K562 (cell line): ENCODE measurements at regions not wholly inside any gene's neighbourhood (a gene's known extent, or its start where the extent isn't known, plus 50 kb on each side); places are given as distances from the start of the nearest gene placed in this dataset.

Source experiments
- ARID2 ChIP-seq: fragments of 450-650 bp; IDR thresholded peaks from 2 replicates; pipeline ENCODE4 v1.6.1; 2017; ENCODE audit warnings: antibody characterized with exemption, mild to moderate bottlenecking
- ASH1L ChIP-seq: fragments of 450-650 bp; IDR thresholded peaks from 2 replicates; pipeline ENCODE4 v1.6.1; 2018; ENCODE audit warnings: borderline replicate concordance, mild to moderate bottlenecking, low read depth; ENCODE audit not compliant: partially characterized antibody
- BCL6 ChIP-seq: fragments of 250-450 bp; sonication (Bioruptor Pico); IDR thresholded peaks from 2 replicates; pipeline ENCODE4 v1.4.0; 2020
- CTBP1 ChIP-seq: fragments of 450-650 bp; IDR thresholded peaks from 2 replicates; pipeline ENCODE4 v1.6.1; 2016; ENCODE audit warnings: borderline replicate concordance
- CXXC5 ChIP-seq: fragments of 250-450 bp; sonication (Bioruptor Pico); IDR thresholded peaks from 2 replicates; pipeline ENCODE4 v1.8.0; 2022; ENCODE audit warnings: inconsistent platforms, mild to moderate bottlenecking, moderate library complexity
- EWSR1 ChIP-seq: fragments of 450-650 bp; IDR thresholded peaks from 2 replicates; pipeline ENCODE4 v1.6.1; 2018; ENCODE audit warnings: borderline replicate concordance, mild to moderate bottlenecking, low read depth, moderate library complexity; ENCODE audit not compliant: partially characterized antibody
- HNRNPLL ChIP-seq: fragments of 200-400 bp; formaldehyde crosslinking; IDR thresholded peaks from 2 replicates; pipeline ENCODE4 v1.6.1; 2017; ENCODE audit warnings: low read length, low read depth, mild to moderate bottlenecking; ENCODE audit not compliant: poor library complexity, severe bottlenecking
- JUND ChIP-seq, 2 experiments: IDR thresholded peaks; 2 replicates in 1 of 2; 3 replicates in 1 of 2; pipeline ENCODE4 v1.6.1; 2011; ENCODE audit warnings: borderline replicate concordance in 2 of 2, low read depth in 2 of 2, low read length in 2 of 2, improper control_type of control experiment in 1 of 2, missing biosample characterization in 1 of 2, missing genetic modification characterization in 1 of 2, missing genetic modification reagents in 1 of 2
- MEIS2 ChIP-seq: fragments of 450-650 bp; IDR thresholded peaks from 2 replicates; pipeline ENCODE4 v1.6.1; 2014; ENCODE audit warnings: mild to moderate bottlenecking; ENCODE audit not compliant: partially characterized antibody
- OTX1 ChIP-seq: fragments of 450-650 bp; formaldehyde crosslinking; IDR thresholded peaks from 2 replicates; pipeline ENCODE4 v1.4.0; 2022; ENCODE audit warnings: mild to moderate bottlenecking
- RCOR1 ChIP-seq, 2 experiments: IDR thresholded peaks; 2 replicates each; pipeline ENCODE4 v1.6.1; 2012; ENCODE audit warnings: low read depth in 2 of 2, low read length in 2 of 2, borderline replicate concordance in 1 of 2, improper control_type of control experiment in 1 of 2
- SOX6 ChIP-seq: fragments of 450-650 bp; IDR thresholded peaks from 2 replicates; pipeline ENCODE4 v1.6.1; 2014; ENCODE audit warnings: mild to moderate bottlenecking
- STAT5B ChIP-seq: fragments of 250-450 bp; sonication (Bioruptor Pico); IDR thresholded peaks from 2 replicates; pipeline ENCODE4 v1.8.0; 2021; ENCODE audit warnings: mild to moderate bottlenecking, inconsistent platforms
- ZBTB5 ChIP-seq: fragments of 450-650 bp; IDR thresholded peaks from 2 replicates; pipeline ENCODE4 v1.6.1; 2017; ENCODE audit warnings: antibody characterized with exemption
- ZBTB8A ChIP-seq: fragments of 450-650 bp; IDR thresholded peaks from 2 replicates; pipeline ENCODE4 v1.6.1; 2018; ENCODE audit warnings: mild to moderate bottlenecking, moderate library complexity; ENCODE audit not compliant: partially characterized antibody
- ZKSCAN1 ChIP-seq: fragments of 150-350 bp; IDR thresholded peaks from 2 replicates; pipeline ENCODE4 v1.6.1; 2016; ENCODE audit warnings: low read depth, low read length
- ZKSCAN3 ChIP-seq: fragments of 250-450 bp; sonication (Bioruptor Pico); IDR thresholded peaks from 2 replicates; pipeline ENCODE4 v1.4.0; 2020
- ZNF184 ChIP-seq: sonication (generic); formaldehyde crosslinking; IDR thresholded peaks from 2 replicates; pipeline ENCODE4 v1.5.0; 2020; ENCODE audit warnings: missing genetic modification reagents
- ZNF197 ChIP-seq: fragments of 200-800 bp; sonication (Bioruptor generic); IDR thresholded peaks from 2 replicates; pipeline ENCODE4 v1.6.1; 2016; ENCODE audit warnings: low read depth, missing genetic modification characterization, missing compliant biosample characterization
- ZNF436 ChIP-seq: fragments of 250-450, 450-650 bp; sonication (Bioruptor Pico); formaldehyde crosslinking; IDR thresholded peaks from 2 replicates; pipeline ENCODE4 v1.7.0; 2020; ENCODE audit warnings: mild to moderate bottlenecking
- TF ChIP-seq, protein P1 (sequence below): sonication (generic); formaldehyde crosslinking; IDR thresholded peaks from 2 replicates; pipeline ENCODE4 v1.8.0; 2022; ENCODE audit warnings: mild to moderate bottlenecking, missing genetic modification reagents
- TF ChIP-seq, protein P2 (sequence below): sonication (generic); formaldehyde crosslinking; IDR thresholded peaks from 2 replicates; pipeline ENCODE4 v1.8.1; 2023; ENCODE audit warnings: mild to moderate bottlenecking, missing genetic modification reagents, moderate library complexity

DNA sequence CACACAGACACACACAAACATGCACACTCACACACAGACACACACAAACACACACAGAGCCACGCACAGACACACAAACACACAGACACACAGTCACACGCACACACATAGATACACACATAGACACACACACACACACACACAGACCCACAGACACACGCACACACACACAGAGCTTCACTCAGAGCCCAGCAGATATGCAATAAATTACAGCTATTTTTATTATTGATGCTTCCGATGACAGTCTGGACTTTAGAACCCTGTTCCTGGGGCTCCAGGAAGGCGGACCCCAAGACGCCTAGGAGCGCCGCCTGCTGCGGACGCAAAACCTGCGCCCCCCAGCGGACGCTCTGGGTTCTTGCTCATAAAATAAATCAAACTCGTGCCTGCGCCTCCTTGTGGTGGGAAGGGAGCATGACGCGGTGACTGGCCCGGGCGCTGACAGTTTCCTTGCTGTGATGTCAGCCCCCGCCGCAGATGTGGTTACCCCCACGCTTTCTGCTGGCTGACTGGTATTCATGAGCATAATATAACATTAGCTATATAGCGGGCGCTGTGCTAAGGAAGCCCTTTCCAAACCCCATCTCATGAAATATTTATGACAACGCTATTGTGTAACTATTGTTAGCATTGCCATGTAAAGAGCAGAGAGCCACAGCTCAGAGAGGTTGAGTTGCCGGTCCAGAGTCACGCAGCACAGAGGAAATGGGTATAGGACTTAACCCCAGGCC, 64.4 kb upstream of the TM9SF2 start (continued):
- TF ChIP-seq, protein P1, sequence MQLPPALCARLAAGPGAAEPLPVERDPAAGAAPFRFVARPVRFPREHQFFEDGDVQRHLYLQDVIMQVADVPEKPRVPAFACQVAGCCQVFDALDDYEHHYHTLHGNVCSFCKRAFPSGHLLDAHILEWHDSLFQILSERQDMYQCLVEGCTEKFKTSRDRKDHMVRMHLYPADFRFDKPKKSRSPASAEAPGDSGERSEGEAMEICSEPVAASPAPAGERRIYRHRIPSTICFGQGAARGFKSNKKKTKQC, result 0 out of 2 replicates have a peak, but pooled peaks have one; percentile 42
- no peak for TF ChIP-seq ZNF184 (CRISPR knock-in tag)
- TF ChIP-seq OTX1, result no peak
- TF ChIP-seq ASH1L, result no peak
- TF ChIP-seq RCOR1 (IDR thresholded peaks at IDR 0.05; ENCODE audit: borderline replicate concordance in 1 of 2, low read depth in 2 of 2, low read length in 2 of 2), result peak in 1 of 2 experiments; percentile 42; a peak in 1 of 4 replicates
- TF ChIP-seq ZKSCAN3 (CRISPR knock-in tag), result no peak
- peak; percentile 69 for TF ChIP-seq ARID2
- TF ChIP-seq EWSR1, result no peak
- 0 out of 2 replicates have a peak, but pooled peaks have one; percentile 31 for TF ChIP-seq SOX6
- TF ChIP-seq HNRNPLL, result no peak
- TF ChIP-seq ZBTB8A, result no peak
- TF ChIP-seq CXXC5 (CRISPR knock-in tag), result peak; percentile 71
- TF ChIP-seq ZNF197 (CRISPR knock-in tag), result no peak
- TF ChIP-seq, protein P2, sequence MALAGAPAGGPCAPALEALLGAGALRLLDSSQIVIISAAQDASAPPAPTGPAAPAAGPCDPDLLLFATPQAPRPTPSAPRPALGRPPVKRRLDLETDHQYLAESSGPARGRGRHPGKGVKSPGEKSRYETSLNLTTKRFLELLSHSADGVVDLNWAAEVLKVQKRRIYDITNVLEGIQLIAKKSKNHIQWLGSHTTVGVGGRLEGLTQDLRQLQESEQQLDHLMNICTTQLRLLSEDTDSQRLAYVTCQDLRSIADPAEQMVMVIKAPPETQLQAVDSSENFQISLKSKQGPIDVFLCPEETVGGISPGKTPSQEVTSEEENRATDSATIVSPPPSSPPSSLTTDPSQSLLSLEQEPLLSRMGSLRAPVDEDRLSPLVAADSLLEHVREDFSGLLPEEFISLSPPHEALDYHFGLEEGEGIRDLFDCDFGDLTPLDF (CRISPR knock-in tag), result no peak
- TF ChIP-seq STAT5B (CRISPR knock-in tag), result no peak
- no peak for TF ChIP-seq ZKSCAN1
- peak; percentile 43; the same call in 1 of the 2 replicates for TF ChIP-seq CTBP1
- TF ChIP-seq BCL6 (CRISPR knock-in tag), result no peak
- 0 out of 2 replicates have a peak, but pooled peaks have one; percentile 47 for TF ChIP-seq ZBTB5
- TF ChIP-seq ZNF436, result no peak
- TF ChIP-seq MEIS2, result peak; percentile 80
- TF ChIP-seq JUND (IDR thresholded peaks at IDR 0.05; ENCODE audit: borderline replicate concordance, low read depth, low read length), result peak; percentile 80
- peak; percentile 77; the same call in 1 of the 3 replicates for TF ChIP-seq JUND (tag; IDR thresholded peaks at IDR 0.05; ENCODE audit: borderline replicate concordance, low read depth, low read length)
